ENCODE measurements at regions not wholly inside any gene's neighbourhood (a gene's known extent, or its start where the extent isn't known, plus 50 kb on each side); places are given as distances from the start of the nearest gene placed in this dataset.
"Not testable (repeated sequence)": the region's sequence is repeated elsewhere in the genome, so short reads cannot be mapped to it uniquely, and the experiment has no call there.

DNA sequence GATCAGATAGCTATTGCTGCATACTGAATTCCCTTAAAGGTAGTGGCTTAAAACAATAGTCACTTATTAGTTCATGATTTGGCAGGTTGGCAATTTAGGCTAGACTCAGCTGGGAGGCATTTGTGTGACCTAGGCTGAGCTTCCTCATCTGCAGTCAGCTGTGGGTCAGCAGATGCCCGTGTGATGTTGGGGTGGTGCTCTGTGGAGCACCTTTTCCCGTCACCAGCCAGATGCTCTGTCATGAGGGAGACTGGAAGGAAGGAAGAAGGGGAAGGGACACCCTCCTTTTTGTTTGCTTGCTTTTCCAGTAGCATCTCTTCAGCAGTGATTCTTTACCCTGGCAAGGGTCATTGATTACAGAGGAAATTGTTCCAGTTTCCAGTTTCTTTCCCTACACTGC, 99.1 kb downstream of the NPIPB5 start:
- WGBS (ENCODE audit: low lambda C conversion rate), result no CpG with 5 or more reads among the region's 2 CpGs
- H3K36me3 ChIP-seq (replicated peaks in 1 of 2; ENCODE audit: control insufficient read depth in 1 of 2, insufficient read depth in 2 of 2, low read length in 1 of 2); H3K4me1 ChIP-seq (ENCODE audit: control insufficient read depth in 1 of 2, insufficient read depth in 2 of 2, low read depth in 1 of 2, low read length in 1 of 2); H3K27me3 ChIP-seq (ENCODE audit: insufficient read depth); CTCF ChIA-PET; H3K9me3 ChIP-seq; H2AFZ ChIP-seq (ENCODE audit: low read depth); H3K79me2 ChIP-seq (ENCODE audit: insufficient read depth); H3K4me3 ChIP-seq (ENCODE audit: low read depth in 2 of 2, low read length in 1 of 2); DNase-seq; POLR2A ChIA-PET; H3K27ac ChIP-seq (ENCODE audit: low read depth in 2 of 2, low read length in 1 of 2); H3K9me2 ChIP-seq; H3K9ac ChIP-seq; H3K4me2 ChIP-seq; H3F3A ChIP-seq (replicated peaks; ENCODE audit: insufficient read depth); H4K20me1 ChIP-seq (ENCODE audit: insufficient read depth): not testable (repeated sequence)

DNA sequence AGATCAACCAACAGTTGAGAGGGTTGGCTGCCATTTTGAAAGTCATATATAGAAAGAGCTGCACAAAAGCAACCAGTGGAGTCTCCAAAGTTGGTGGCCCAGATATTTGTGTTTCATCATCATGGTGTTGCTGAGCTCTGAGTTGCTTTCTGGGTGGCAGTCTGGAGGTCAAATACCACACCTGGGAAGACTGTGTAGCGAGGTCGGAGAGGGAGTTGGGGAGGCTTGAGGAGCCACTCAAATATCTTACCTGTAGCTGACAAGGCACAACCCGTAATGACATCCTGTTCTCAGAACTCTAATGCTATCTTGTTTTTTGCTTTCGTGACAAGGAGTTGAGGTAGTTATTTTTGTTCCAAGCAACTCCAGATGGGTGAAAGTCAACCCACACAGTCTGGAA, 100.4 kb downstream of the NPIPB5 start:
- H2AFZ ChIP-seq (ENCODE audit: low read depth); H3K36me3 ChIP-seq (replicated peaks in 1 of 2; ENCODE audit: control insufficient read depth in 1 of 2, insufficient read depth in 2 of 2, low read length in 1 of 2); H3K9ac ChIP-seq; H3K4me1 ChIP-seq (ENCODE audit: control insufficient read depth in 1 of 2, insufficient read depth in 2 of 2, low read depth in 1 of 2, low read length in 1 of 2); POLR2A ChIA-PET; H3K4me3 ChIP-seq (ENCODE audit: low read depth in 2 of 2, low read length in 1 of 2); DNase-seq; H3K27me3 ChIP-seq (ENCODE audit: insufficient read depth); H3F3A ChIP-seq (replicated peaks; ENCODE audit: insufficient read depth); H3K4me2 ChIP-seq; H3K9me2 ChIP-seq; H3K27ac ChIP-seq (ENCODE audit: low read depth in 2 of 2, low read length in 1 of 2); H3K9me3 ChIP-seq; CTCF ChIA-PET; H4K20me1 ChIP-seq (ENCODE audit: insufficient read depth); H3K79me2 ChIP-seq (ENCODE audit: insufficient read depth): not testable (repeated sequence)
- 17% methylated on average over 4 of the region's 4 CpGs for WGBS (ENCODE audit: low lambda C conversion rate)

DNA sequence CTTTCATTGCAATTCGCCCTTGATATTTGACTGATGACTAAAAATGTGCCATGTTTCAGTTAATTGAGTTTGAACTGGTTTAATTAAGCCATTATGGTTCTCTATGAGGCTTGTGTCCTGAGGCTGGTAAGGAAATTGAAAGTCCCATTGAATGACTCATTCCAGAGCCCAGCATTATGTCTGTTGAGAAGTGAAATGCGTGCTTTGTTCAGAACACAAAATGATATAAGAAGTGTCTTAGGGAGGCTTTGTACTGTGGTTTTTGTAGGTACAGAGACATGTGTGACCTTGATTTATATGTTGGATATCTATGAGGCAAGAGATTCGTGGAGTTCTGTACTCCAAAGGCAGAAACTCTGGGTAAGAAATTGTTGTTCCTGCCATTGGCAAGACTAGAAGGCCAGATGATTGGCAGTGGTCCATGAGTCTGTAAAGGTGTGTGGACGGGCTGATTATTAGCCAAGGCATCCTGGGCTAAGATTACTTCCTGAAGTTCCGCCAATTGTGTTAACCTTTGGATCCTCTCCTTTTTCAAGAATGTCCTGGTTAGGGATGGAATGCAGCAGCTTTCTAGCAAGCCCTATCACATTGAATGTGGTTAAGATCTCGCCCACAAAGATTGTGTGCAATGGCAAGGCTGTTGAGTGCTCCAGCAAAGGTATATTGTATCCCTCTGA, 103.7 kb downstream of the NPIPB5 start:
- H3K27ac ChIP-seq (ENCODE audit: low read depth in 2 of 2, low read length in 1 of 2), result no peak overlapping the region
- H3K79me2 ChIP-seq (ENCODE audit: insufficient read depth), result no peaks in the 10 kb centered on the region
- H3K4me2 ChIP-seq, result no peak overlapping the region
- H3F3A ChIP-seq (replicated peaks; ENCODE audit: insufficient read depth), result no peaks in the 10 kb centered on the region
- CTCF ChIA-PET, result no interaction called here
- no peak overlapping the region for H2AFZ ChIP-seq (ENCODE audit: low read depth)
- H3K4me3 ChIP-seq (ENCODE audit: low read depth in 2 of 2, low read length in 1 of 2), result no peak overlapping the region
- WGBS (ENCODE audit: low lambda C conversion rate), result 31% methylated on average over 6 of the region's 6 CpGs
- POLR2A ChIA-PET, result no interaction called here
- no peaks in the 10 kb centered on the region for H3K27me3 ChIP-seq (ENCODE audit: insufficient read depth)
- no peak for DNase-seq
- H3K9me3 ChIP-seq, result no peaks in the 10 kb centered on the region
- no peaks in the 10 kb centered on the region for H3K36me3 ChIP-seq (replicated peaks in 1 of 2; ENCODE audit: control insufficient read depth in 1 of 2, insufficient read depth in 2 of 2, low read length in 1 of 2)
- no peak overlapping the region for H3K9ac ChIP-seq
- H4K20me1 ChIP-seq (ENCODE audit: insufficient read depth), result no peaks in the 10 kb centered on the region
- no peaks in the 10 kb centered on the region for H3K4me1 ChIP-seq (ENCODE audit: control insufficient read depth in 1 of 2, insufficient read depth in 2 of 2, low read depth in 1 of 2, low read length in 1 of 2)
- TF ChIP-seq ELF1 (IDR thresholded peaks at IDR 0.05) (no peak), FOSL2 (IDR thresholded peaks at IDR 0.05; ENCODE audit: borderline replicate concordance, low read depth) (no peak)
- no peaks in the 10 kb centered on the region for H3K9me2 ChIP-seq

DNA sequence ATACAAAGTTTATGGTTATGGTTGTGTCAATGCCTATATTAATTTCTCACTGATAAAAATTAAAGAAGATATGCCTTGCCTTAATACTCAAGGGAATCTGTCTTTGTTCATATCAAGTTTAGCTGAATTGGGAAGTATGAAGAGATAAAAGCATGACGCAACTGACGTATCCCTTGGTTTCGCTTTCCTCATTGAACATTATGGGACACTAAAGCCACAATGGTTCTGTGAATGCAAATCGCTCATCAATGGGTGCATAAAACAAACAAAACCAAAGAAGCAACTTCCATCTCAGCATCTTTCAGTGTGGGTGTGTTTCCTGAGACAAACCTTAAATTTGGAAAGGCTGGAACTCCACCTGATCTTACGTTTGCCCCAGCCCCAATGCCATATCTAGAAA, 108.2 kb downstream of the NPIPB5 start:
- H3K4me3 ChIP-seq (ENCODE audit: low read depth in 2 of 2, low read length in 1 of 2), result no peak overlapping the region
- no peak for DNase-seq
- no peaks in the 10 kb centered on the region for H4K20me1 ChIP-seq (ENCODE audit: insufficient read depth)
- no peak overlapping the region for H3K27ac ChIP-seq (ENCODE audit: low read depth in 2 of 2, low read length in 1 of 2)
- no peak overlapping the region for H3K9ac ChIP-seq
- no peaks in the 10 kb centered on the region for H3K9me3 ChIP-seq
- no peaks in the 10 kb centered on the region for H3K9me2 ChIP-seq
- POLR2A ChIA-PET, result no interaction called here
- no peak overlapping the region for H3K4me2 ChIP-seq
- H3K79me2 ChIP-seq (ENCODE audit: insufficient read depth), result no peaks in the 10 kb centered on the region
- CTCF ChIA-PET, result interaction anchor here (0.8 kb wide), 1 partner anchor 19 kb away, joined by 3 read pairs; no protein-coding TSS in a partner anchor
- no peak overlapping the region for H2AFZ ChIP-seq (ENCODE audit: low read depth)
- no peaks in the 10 kb centered on the region for H3K36me3 ChIP-seq (replicated peaks in 1 of 2; ENCODE audit: control insufficient read depth in 1 of 2, insufficient read depth in 2 of 2, low read length in 1 of 2)
- no peaks in the 10 kb centered on the region for H3K4me1 ChIP-seq (ENCODE audit: control insufficient read depth in 1 of 2, insufficient read depth in 2 of 2, low read depth in 1 of 2, low read length in 1 of 2)
- H3K27me3 ChIP-seq (ENCODE audit: insufficient read depth), result no peaks in the 10 kb centered on the region
- 67% methylated on average over 5 of the region's 5 CpGs for WGBS (ENCODE audit: low lambda C conversion rate)
- no peaks in the 10 kb centered on the region for H3F3A ChIP-seq (replicated peaks; ENCODE audit: insufficient read depth)
- TF ChIP-seq JUND (IDR thresholded peaks at IDR 0.05), result no peak
- no peak for TF ChIP-seq FOXJ3 (CRISPR knock-in tag; IDR thresholded peaks at IDR 0.05)
- TF ChIP-seq, protein P1, sequence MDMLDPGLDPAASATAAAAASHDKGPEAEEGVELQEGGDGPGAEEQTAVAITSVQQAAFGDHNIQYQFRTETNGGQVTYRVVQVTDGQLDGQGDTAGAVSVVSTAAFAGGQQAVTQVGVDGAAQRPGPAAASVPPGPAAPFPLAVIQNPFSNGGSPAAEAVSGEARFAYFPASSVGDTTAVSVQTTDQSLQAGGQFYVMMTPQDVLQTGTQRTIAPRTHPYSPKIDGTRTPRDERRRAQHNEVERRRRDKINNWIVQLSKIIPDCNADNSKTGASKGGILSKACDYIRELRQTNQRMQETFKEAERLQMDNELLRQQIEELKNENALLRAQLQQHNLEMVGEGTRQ (IDR thresholded peaks at IDR 0.05; ENCODE audit: borderline replicate concordance, low read depth, low read length), result no peak
- TF ChIP-seq, protein P2, sequence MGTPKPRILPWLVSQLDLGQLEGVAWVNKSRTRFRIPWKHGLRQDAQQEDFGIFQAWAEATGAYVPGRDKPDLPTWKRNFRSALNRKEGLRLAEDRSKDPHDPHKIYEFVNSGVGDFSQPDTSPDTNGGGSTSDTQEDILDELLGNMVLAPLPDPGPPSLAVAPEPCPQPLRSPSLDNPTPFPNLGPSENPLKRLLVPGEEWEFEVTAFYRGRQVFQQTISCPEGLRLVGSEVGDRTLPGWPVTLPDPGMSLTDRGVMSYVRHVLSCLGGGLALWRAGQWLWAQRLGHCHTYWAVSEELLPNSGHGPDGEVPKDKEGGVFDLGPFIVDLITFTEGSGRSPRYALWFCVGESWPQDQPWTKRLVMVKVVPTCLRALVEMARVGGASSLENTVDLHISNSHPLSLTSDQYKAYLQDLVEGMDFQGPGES (IDR thresholded peaks at IDR 0.05; ENCODE audit: low read depth, low read length), result no peak
- no peak for TF ChIP-seq EP300 (IDR thresholded peaks at IDR 0.05; ENCODE audit: borderline replicate concordance in 1 of 2, low read depth in 1 of 2, low read length in 1 of 2)
- TF ChIP-seq, protein P3, sequence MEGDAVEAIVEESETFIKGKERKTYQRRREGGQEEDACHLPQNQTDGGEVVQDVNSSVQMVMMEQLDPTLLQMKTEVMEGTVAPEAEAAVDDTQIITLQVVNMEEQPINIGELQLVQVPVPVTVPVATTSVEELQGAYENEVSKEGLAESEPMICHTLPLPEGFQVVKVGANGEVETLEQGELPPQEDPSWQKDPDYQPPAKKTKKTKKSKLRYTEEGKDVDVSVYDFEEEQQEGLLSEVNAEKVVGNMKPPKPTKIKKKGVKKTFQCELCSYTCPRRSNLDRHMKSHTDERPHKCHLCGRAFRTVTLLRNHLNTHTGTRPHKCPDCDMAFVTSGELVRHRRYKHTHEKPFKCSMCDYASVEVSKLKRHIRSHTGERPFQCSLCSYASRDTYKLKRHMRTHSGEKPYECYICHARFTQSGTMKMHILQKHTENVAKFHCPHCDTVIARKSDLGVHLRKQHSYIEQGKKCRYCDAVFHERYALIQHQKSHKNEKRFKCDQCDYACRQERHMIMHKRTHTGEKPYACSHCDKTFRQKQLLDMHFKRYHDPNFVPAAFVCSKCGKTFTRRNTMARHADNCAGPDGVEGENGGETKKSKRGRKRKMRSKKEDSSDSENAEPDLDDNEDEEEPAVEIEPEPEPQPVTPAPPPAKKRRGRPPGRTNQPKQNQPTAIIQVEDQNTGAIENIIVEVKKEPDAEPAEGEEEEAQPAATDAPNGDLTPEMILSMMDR (IDR thresholded peaks at IDR 0.05), result no peak
- TF ChIP-seq, protein P4, sequence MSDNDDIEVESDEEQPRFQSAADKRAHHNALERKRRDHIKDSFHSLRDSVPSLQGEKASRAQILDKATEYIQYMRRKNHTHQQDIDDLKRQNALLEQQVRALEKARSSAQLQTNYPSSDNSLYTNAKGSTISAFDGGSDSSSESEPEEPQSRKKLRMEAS (IDR thresholded peaks at IDR 0.05; ENCODE audit: low read depth), result no peak
- TF ChIP-seq, protein P5, sequence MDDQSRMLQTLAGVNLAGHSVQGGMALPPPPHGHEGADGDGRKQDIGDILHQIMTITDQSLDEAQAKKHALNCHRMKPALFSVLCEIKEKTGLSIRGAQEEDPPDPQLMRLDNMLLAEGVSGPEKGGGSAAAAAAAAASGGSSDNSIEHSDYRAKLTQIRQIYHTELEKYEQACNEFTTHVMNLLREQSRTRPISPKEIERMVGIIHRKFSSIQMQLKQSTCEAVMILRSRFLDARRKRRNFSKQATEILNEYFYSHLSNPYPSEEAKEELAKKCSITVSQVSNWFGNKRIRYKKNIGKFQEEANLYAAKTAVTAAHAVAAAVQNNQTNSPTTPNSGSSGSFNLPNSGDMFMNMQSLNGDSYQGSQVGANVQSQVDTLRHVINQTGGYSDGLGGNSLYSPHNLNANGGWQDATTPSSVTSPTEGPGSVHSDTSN (IDR thresholded peaks at IDR 0.05), result no peak
- TF ChIP-seq GATA2 (CRISPR knock-in tag; IDR thresholded peaks at IDR 0.05), result no peak
- no peak for TF ChIP-seq NFIC (IDR thresholded peaks at IDR 0.05; ENCODE audit: borderline replicate concordance)

Data from SK-N-SH (cell line).